SK-N-SH treated with all-trans-retinoic acid at 6 μM for 48 hours (cell line): ENCODE measurements at regions not wholly inside any gene's neighbourhood (a gene's known extent, or its start where the extent isn't known, plus 50 kb on each side); places are given as distances from the start of the nearest gene placed in this dataset.
A peak's percentile ranks its signal among the peaks of the same experiment; 100 is the strongest.

Experiments
- ATAC-seq: fragments of 200-7000 bp; cut with Tn5 transposase; 3 replicates; pipeline ENCODE4 v1.9.1; 2020; ENCODE audit warnings: mild to moderate bottlenecking, moderate library complexity
- ARNTL ChIP-seq: fragments of 450-650 bp; formaldehyde crosslinking; IDR thresholded peaks from 2 replicates; pipeline ENCODE4 v1.5.0; 2020; ENCODE audit warnings: low read depth, mild to moderate bottlenecking, moderate library complexity, borderline replicate concordance
- BACH2 ChIP-seq: fragments of 250-450 bp; sonication (Bioruptor Pico); IDR thresholded peaks from 2 replicates; pipeline ENCODE4 v1.9.0; 2021; ENCODE audit warnings: mild to moderate bottlenecking, borderline replicate concordance
- CSRNP3 ChIP-seq: fragments of 250-450 bp; sonication (Bioruptor Pico); IDR thresholded peaks from 2 replicates; pipeline ENCODE4 v1.5.1; 2021; ENCODE audit warnings: mild to moderate bottlenecking, moderate library complexity
- ESRRG ChIP-seq: fragments of 250-450 bp; sonication (Bioruptor Pico); IDR thresholded peaks from 2 replicates; pipeline ENCODE4 v1.6.1; 2021; ENCODE audit warnings: mild to moderate bottlenecking
- OSR1 ChIP-seq: fragments of 250-450 bp; sonication (Bioruptor Pico); IDR thresholded peaks from 2 replicates; pipeline ENCODE4 v1.8.0; 2022; ENCODE audit warnings: moderate library complexity, mild to moderate bottlenecking, inconsistent platforms
- PATZ1 ChIP-seq: fragments of 250-450 bp; sonication (Bioruptor Pico); IDR thresholded peaks from 2 replicates; pipeline ENCODE4 v1.8.0; 2020; ENCODE audit warnings: mild to moderate bottlenecking, moderate library complexity, borderline replicate concordance
- POU6F1 ChIP-seq: fragments of 250-450 bp; sonication (Bioruptor Pico); IDR thresholded peaks from 2 replicates; pipeline ENCODE4 v1.8.0; 2021; ENCODE audit warnings: low read depth, mild to moderate bottlenecking, moderate library complexity, borderline replicate concordance
- PPARA ChIP-seq: fragments of 250-450 bp; sonication (Bioruptor Pico); IDR thresholded peaks from 2 replicates; pipeline ENCODE4 v1.5.0; 2020; ENCODE audit warnings: mild to moderate bottlenecking, borderline replicate concordance
- RARB ChIP-seq: fragments of 250-450 bp; sonication (Bioruptor Pico); IDR thresholded peaks from 2 replicates; pipeline ENCODE4 v1.8.0; 2021; ENCODE audit warnings: mild to moderate bottlenecking, moderate library complexity
- SNAI2 ChIP-seq: fragments of 250-450 bp; sonication (Bioruptor Pico); IDR thresholded peaks from 2 replicates; pipeline ENCODE4 v1.5.0; 2020; ENCODE audit warnings: mild to moderate bottlenecking, moderate library complexity
- TCF4 ChIP-seq: fragments of 250-450 bp; sonication (Bioruptor Pico); IDR thresholded peaks from 2 replicates; pipeline ENCODE4 v1.8.0; 2021; ENCODE audit warnings: mild to moderate bottlenecking, moderate library complexity, borderline replicate concordance
- TOX ChIP-seq: fragments of 250-450 bp; sonication (Bioruptor Pico); IDR thresholded peaks from 2 replicates; pipeline ENCODE4 v1.8.0; 2021; ENCODE audit warnings: mild to moderate bottlenecking, moderate library complexity, borderline replicate concordance
- TSHZ2 ChIP-seq: fragments of 250-450 bp; sonication (Bioruptor Pico); IDR thresholded peaks from 2 replicates; pipeline ENCODE4 v1.5.0; 2020; ENCODE audit warnings: mild to moderate bottlenecking, moderate library complexity
- ZC3H10 ChIP-seq: fragments of 250-450 bp; sonication (Bioruptor Pico); IDR thresholded peaks from 2 replicates; pipeline ENCODE4 v1.5.1; 2021; ENCODE audit warnings: mild to moderate bottlenecking, moderate library complexity
- ZFP3 ChIP-seq: fragments of 250-450 bp; sonication (Bioruptor Pico); IDR thresholded peaks from 2 replicates; pipeline ENCODE4 v1.5.0; 2020; ENCODE audit warnings: mild to moderate bottlenecking, moderate library complexity
- ZFP30 ChIP-seq: fragments of 450-650 bp; formaldehyde crosslinking; IDR thresholded peaks from 2 replicates; pipeline ENCODE4 v1.5.0; 2022; ENCODE audit warnings: mild to moderate bottlenecking, moderate library complexity
- ZNF565 ChIP-seq: fragments of 450-650 bp; formaldehyde crosslinking; conservative IDR thresholded peaks from 2 replicates; pipeline ENCODE4 v1.5.0; 2020; ENCODE audit warnings: low read depth, mild to moderate bottlenecking, moderate library complexity
- ZNF70 ChIP-seq: fragments of 450-650 bp; formaldehyde crosslinking; IDR thresholded peaks from 2 replicates; pipeline ENCODE4 v1.5.0; 2020; ENCODE audit warnings: mild to moderate bottlenecking, moderate library complexity
- ZNF8 ChIP-seq: fragments of 450-650 bp; formaldehyde crosslinking; IDR thresholded peaks from 2 replicates; pipeline ENCODE4 v1.5.0; 2020; ENCODE audit warnings: mild to moderate bottlenecking, moderate library complexity
- TF ChIP-seq, protein P1 (sequence below): fragments of 250-450 bp; sonication (Bioruptor Pico); IDR thresholded peaks from 2 replicates; pipeline ENCODE4 v1.5.1; 2020; ENCODE audit warnings: low read depth, mild to moderate bottlenecking, moderate library complexity

DNA sequence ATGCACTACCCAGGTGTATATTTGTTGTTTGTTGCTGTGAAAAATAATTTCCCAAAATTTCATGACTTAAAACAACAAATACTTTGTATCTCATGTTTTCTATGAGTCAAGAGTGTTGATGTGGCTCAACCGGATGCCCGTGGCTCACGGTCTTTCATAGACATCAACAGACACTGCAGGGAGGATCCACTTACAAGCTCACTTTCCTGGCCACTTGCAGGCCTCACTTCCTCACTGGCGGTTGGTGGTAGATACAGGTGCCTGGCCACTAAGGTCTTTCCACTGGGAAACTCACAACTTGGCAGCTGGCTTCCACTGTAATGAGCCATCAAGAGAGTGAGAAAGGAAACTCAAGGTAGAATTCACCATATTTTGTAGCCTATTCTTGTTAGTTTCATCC is 662.9 kb downstream of the IRS1 start (continued):
- TF ChIP-seq ZFP30 (CRISPR knock-in tag) (no peak), ZNF70 (no peak), PPARA (no peak)

DNA sequence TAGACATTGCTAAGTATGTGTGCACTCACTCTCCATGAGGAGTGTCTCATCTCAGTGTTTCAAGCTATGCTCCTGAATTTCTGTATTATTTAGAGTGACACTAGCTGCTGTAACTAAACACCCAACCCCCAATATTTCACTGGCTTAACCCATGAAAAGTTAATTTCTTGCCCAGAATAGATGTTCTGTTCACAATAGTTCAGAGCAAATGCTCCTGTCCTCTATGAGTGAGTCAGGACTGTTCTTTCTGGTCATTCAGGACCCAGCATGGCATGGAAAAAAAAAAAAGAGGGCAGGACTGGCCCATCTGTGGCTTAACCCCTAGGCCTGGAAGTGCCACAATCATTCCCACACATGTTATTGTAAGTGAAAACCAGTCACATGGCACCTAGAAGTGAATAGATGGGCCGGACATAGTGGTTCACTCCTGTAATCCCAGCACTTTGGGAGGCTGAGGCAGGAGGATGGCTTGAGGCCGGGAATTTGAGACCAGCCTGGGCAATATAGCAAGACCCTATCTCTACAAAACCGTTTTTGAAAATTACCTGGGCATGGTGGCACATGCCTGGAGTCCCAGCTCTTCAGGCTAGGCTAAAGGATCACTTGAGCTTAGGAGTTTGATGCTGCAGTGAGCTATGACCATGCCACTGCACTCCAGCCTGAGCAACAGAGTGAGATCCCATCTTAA is 663.6 kb downstream of the IRS1 start:
- no peak for TF ChIP-seq PATZ1 (CRISPR knock-in tag)
- TF ChIP-seq, protein P1, sequence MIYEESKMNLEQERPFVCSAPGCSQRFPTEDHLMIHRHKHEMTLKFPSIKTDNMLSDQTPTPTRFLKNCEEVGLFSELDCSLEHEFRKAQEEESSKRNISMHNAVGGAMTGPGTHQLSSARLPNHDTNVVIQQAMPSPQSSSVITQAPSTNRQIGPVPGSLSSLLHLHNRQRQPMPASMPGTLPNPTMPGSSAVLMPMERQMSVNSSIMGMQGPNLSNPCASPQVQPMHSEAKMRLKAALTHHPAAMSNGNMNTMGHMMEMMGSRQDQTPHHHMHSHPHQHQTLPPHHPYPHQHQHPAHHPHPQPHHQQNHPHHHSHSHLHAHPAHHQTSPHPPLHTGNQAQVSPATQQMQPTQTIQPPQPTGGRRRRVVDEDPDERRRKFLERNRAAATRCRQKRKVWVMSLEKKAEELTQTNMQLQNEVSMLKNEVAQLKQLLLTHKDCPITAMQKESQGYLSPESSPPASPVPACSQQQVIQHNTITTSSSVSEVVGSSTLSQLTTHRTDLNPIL = no peak
- no peak for TF ChIP-seq ESRRG (CRISPR knock-in tag)
- no peak for TF ChIP-seq ZFP30 (CRISPR knock-in tag)
- no peak for TF ChIP-seq TSHZ2 (CRISPR knock-in tag)
- no peak for TF ChIP-seq ZNF8
- no peak for TF ChIP-seq CSRNP3
- TF ChIP-seq ZNF565 (CRISPR knock-in tag) = no peak
- TF ChIP-seq BACH2 (CRISPR knock-in tag) = no peak
- no peak for TF ChIP-seq TOX (CRISPR knock-in tag)
- TF ChIP-seq ARNTL = no peak
- ATAC-seq = peak; percentile 55

- no peak for ATAC-seq
- TF ChIP-seq BACH2 (CRISPR knock-in tag) (no peak), TOX (CRISPR knock-in tag) (no peak), ZNF8 (no peak), SNAI2 (CRISPR knock-in tag) (no peak), ZNF70 (no peak), POU6F1 (CRISPR knock-in tag) (no peak), PATZ1 (CRISPR knock-in tag) (no peak), ESRRG (CRISPR knock-in tag) (no peak), ZFP3 (no peak), OSR1 (no peak), RARB (no peak), PPARA (no peak), ZC3H10 (CRISPR knock-in tag) (no peak), TCF4 (CRISPR knock-in tag) (no peak)
- TF ChIP-seq, protein P1 = no peak
Observed at GRCh38 chr2:226132323-226133215, 667.1 kb downstream of the IRS1 start.
